ENCODE measurements at regions not wholly inside any gene's neighbourhood (a gene's known extent, or its start where the extent isn't known, plus 50 kb on each side); places are given as distances from the start of the nearest gene placed in this dataset.
A peak's percentile ranks its signal among the peaks of the same experiment; 100 is the strongest.

DNA sequence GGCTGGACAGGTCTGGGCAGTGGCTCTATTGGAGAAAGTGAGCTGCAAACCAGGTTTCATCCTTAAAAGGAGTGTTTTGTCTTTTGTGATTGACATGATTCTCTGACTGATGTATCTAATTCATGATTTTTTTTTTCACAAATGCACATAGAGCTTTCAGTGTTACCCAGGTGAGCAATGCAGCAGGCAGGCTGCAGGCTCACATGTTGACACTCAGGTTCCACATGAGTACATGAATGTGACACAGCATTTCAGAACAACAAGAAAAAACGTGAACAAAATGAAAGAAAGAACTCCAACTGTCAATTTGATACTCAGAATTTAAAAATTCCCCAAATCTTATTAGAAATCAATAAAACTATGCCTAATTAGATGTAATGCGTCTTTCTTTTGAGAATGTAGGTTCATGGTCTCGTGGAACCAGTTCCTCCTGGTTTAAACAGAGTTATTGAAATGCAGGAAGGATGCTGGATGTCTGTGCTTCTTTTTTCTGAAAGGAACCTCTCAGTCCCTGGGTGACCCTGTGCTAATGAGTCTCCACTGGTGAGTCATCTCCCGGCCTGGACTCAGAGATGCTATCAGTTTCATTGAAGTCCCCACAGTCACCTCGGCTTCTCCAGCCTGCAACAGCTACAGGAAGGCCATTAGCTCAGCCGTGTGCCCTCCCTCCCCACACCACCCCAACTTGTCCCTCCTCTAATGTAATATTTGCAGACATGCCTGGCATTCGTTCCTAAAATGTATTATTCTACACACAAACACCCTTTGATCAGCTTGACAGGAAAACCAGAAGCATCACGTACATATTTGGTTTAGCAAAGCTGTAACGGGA lies 430.4 kb downstream of the LPIN1 start:
- Histone ChIP-seq H3K4me3 (ENCODE audit: low read length) (no peak overlapping the region), H3K9me3 (ENCODE audit: control insufficient read depth, low read length) (no peaks in the 10 kb centered on the region), H3K27ac (ENCODE audit: low read length) (no peak overlapping the region), H3K27me3 (ENCODE audit: control insufficient read depth, insufficient read depth) (no peaks in the 10 kb centered on the region), H3K4me1 (ENCODE audit: control insufficient read depth, insufficient read depth, low read length) (peaks cover 5% of the 10 kb centered on the region)
- DNase-seq = peak; percentile 45 to 54 (median 53)
- ATAC-seq = peak; percentile 65 to 87
- 28% methylated on average over 9 of the region's 9 CpGs for WGBS
- intact Hi-C loops (cut with DNase I) = no loop called here

DNA sequence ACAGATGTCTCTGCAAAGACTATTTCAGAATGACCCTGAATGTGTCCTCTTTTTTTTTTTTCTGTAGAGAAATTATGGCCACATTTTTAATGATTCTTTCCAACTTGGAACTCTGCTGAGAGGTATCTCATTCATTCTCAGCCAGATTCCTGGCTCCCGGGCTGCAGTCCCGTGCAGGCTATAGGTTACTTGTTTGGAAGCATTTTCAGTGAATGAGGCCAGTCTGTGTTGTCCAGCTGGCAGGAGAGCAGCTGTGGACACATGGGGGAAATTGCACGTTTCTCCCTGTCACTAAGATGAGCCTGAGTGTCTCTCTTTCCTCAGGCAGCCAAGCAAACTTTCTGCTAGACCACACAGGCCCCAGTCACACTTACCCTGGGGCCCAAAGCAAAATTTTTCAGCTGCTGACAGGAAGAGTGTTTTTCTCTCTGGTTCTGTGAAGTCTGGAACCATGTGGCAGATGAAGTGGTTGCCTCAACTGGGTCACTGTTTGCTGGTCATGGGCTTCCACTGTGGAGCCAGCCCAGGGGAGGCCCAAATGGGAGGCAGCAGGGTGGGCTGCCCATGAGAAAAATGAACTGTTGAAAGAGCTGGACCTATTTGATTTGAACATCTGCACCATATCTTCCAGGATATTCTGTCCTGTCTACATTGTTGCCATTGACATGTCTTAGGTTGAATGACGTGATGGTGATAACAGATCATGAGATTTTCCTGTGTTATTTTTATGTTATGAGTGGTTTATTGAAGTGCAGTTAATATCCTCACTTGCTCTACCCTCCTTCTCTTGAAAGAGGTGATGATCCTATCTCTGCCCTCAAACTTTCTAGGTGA lies 431.2 kb downstream of the LPIN1 start:
- Histone ChIP-seq H3K4me1 (ENCODE audit: control insufficient read depth, insufficient read depth, low read length) (peaks cover 5% of the 10 kb centered on the region), H3K9me3 (ENCODE audit: control insufficient read depth, low read length) (no peaks in the 10 kb centered on the region), H3K27ac (ENCODE audit: low read length) (no peak overlapping the region), H3K27me3 (ENCODE audit: control insufficient read depth, insufficient read depth) (no peaks in the 10 kb centered on the region), H3K4me3 (ENCODE audit: low read length) (no peak overlapping the region)
- 22% methylated on average over 4 of the region's 4 CpGs for WGBS
- intact Hi-C loops (cut with DNase I) = no loop called here
- peak in 2 of 3 donors; percentile 68 to 80 for DNase-seq
- peak; percentile 28 to 62 for ATAC-seq

DNA sequence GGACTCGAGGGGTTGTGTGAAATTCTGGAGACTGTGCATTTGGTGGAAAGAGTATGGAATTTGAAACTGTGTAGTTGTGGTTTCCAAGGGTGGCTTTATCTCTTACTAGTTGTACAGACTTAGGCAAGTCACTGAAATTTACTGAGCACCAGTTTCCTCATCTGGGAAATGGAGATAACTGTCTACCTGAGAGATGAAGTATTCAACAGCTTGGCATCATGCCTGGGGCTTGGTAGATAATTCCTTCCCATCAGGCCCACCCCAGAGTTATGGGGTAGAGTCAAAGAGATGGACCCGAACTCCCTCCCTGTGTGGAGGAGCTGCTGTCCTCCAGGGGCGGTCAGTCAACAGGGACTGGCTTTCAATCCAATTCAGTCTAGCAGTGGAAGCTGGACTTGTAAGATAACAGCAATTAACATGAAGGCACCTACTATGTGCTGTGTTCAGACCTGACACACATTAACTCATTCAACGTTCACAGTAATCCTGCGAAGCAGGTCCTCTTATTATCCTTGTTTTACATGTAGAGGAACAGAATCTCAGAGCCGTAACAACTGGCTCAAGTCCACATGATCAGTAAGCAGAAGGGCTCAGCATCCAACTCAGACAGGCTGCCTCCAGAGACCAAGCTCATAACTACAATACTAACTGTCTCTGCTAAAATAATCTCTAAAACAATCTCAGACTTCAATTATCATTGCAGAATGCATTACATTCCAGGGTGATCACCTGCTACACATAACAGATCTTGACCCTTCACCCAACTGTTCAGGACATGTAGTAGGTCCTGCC lies 432.1 kb downstream of the LPIN1 start:
- Histone ChIP-seq H3K9me3 (ENCODE audit: control insufficient read depth, low read length) (no peaks in the 10 kb centered on the region), H3K27ac (ENCODE audit: low read length) (no peak overlapping the region), H3K4me1 (ENCODE audit: control insufficient read depth, insufficient read depth, low read length) (peaks cover 5% of the 10 kb centered on the region), H3K27me3 (ENCODE audit: control insufficient read depth, insufficient read depth) (no peaks in the 10 kb centered on the region), H3K4me3 (ENCODE audit: low read length) (no peak overlapping the region)
- ATAC-seq (no peak), DNase-seq (no peak)
- intact Hi-C loops (cut with DNase I) = no loop called here
- 87% methylated on average over 6 of the region's 6 CpGs for WGBS

DNA sequence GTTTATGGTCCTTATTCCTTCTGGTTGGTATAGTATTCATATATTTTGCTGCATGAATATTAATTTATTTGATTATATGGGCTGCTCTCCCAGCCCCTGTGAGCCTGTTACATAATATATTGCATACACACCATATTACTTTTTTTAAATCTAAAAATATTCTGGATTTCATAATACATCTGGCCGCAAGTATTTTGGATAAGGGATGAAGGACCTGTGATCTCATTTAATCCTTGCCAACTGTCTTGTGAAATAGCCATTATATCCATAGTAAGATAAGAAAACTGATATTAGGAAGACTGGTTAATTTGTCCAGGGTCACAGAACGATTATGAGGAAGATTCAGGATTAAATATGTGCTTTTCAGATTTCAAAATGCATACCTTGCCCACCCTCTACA lies 433.6 kb downstream of the LPIN1 start:
- no peaks in the 10 kb centered on the region for H3K27me3 ChIP-seq (ENCODE audit: control insufficient read depth, insufficient read depth)
- H3K9me3 ChIP-seq (ENCODE audit: control insufficient read depth, low read length) = no peaks in the 10 kb centered on the region
- intact Hi-C loops (cut with DNase I) = no loop called here
- no peak overlapping the region for H3K4me3 ChIP-seq (ENCODE audit: low read length)
- peaks cover 5% of the 10 kb centered on the region for H3K4me1 ChIP-seq (ENCODE audit: control insufficient read depth, insufficient read depth, low read length)
- 61% methylated on average over 2 of the region's 2 CpGs for WGBS
- no peak overlapping the region for H3K27ac ChIP-seq (ENCODE audit: low read length)
- no peak for ATAC-seq
- DNase-seq = no peak

DNA sequence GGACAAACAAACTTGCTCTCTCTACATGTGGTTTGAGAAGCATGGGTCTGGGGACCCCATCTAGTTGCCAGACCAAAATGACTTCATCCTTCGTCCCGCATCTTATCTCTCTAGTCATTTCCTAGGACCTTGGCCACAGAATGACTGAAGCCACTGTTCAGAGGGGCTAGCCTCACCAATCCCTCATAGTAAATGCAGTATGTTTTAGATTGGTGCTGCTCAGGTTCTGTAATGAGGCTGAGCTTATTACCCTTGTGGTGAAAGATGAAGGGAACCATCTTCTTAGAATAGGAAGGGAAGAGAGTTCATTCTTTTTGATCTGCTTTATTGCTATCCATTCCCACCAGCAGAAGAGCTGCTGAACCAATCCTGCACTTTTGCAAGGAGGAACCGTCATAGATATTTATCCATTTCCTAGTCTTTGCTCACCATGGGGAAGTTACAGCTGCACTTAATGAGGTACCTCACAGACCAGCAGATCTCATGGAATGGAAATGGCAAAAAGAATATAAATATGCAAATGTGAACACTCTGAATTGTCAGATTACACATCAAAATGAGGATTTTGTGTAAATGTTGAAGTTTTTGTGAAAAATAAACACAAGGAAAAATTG lies 436.7 kb downstream of the LPIN1 start:
- no peaks in the 10 kb centered on the region for H3K4me1 ChIP-seq (ENCODE audit: control insufficient read depth, insufficient read depth, low read length)
- ATAC-seq (no peak), DNase-seq (no peak)
- no peak overlapping the region for H3K4me3 ChIP-seq (ENCODE audit: low read length)
- WGBS = 74% methylated on average over 3 of the region's 3 CpGs
- H3K9me3 ChIP-seq (ENCODE audit: control insufficient read depth, low read length) = no peaks in the 10 kb centered on the region
- intact Hi-C loops (cut with DNase I) = no loop called here
- no peak overlapping the region for H3K27ac ChIP-seq (ENCODE audit: low read length)
- no peaks in the 10 kb centered on the region for H3K27me3 ChIP-seq (ENCODE audit: control insufficient read depth, insufficient read depth)

DNA sequence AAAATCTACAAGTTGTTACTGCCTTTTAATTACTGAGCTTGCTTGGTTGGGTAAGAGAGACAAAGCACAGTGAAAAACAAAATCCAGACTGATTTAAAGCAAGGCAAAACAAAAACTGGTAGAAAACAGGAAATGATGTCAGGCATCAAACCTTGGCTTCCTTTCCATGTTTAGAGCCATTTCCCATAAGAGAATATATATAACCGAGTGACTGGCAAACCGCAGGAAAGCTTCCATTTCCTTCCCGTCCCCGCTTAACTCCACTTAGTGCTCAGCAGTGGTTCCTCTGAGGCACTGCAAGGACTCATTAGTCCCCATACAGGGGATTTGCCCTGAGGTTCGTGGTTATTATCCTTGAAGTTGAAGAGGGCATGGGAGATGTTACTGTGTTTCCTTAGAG lies 446.3 kb downstream of the LPIN1 start:
- WGBS = 53% methylated on average over 5 of the region's 5 CpGs
- no peak for DNase-seq
- Histone ChIP-seq H3K9me3 (ENCODE audit: control insufficient read depth, low read length) (no peaks in the 10 kb centered on the region), H3K27ac (ENCODE audit: low read length) (peak overlapping the region; percentile 52), H3K27me3 (ENCODE audit: control insufficient read depth, insufficient read depth) (no peaks in the 10 kb centered on the region), H3K4me3 (ENCODE audit: low read length) (no peak overlapping the region), H3K4me1 (ENCODE audit: control insufficient read depth, insufficient read depth, low read length) (no peaks in the 10 kb centered on the region)
- peak; percentile 42 to 50 for ATAC-seq
- intact Hi-C loops (cut with DNase I) = no loop called here

DNA sequence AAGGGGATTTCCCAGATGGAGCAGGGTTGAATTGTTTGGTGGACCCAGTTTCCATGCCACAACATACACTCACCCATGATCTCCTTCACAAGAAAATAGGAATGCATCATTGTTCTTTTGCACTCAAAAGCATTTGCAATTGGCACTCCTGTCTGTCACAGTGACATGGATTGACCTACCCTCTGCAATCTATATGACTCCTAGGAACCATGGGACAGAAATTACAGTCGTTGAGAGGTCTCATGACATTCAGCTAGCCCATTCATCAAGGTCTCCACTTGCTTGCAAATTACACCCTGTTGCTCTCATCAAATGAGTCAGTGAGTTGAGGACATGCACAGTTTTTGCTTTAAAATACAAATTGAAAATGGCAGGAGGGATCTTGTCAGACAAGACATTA lies 448.5 kb downstream of the LPIN1 start:
- 88% methylated on average over 1 of the region's 1 CpG for WGBS
- no peak for DNase-seq
- Histone ChIP-seq H3K4me1 (ENCODE audit: control insufficient read depth, insufficient read depth, low read length) (peaks cover 3% of the 10 kb centered on the region), H3K4me3 (ENCODE audit: low read length) (no peak overlapping the region), H3K27ac (ENCODE audit: low read length) (no peak overlapping the region), H3K9me3 (ENCODE audit: control insufficient read depth, low read length) (no peaks in the 10 kb centered on the region), H3K27me3 (ENCODE audit: control insufficient read depth, insufficient read depth) (no peaks in the 10 kb centered on the region)
- intact Hi-C loops (cut with DNase I) = no loop called here
- no peak for ATAC-seq

DNA sequence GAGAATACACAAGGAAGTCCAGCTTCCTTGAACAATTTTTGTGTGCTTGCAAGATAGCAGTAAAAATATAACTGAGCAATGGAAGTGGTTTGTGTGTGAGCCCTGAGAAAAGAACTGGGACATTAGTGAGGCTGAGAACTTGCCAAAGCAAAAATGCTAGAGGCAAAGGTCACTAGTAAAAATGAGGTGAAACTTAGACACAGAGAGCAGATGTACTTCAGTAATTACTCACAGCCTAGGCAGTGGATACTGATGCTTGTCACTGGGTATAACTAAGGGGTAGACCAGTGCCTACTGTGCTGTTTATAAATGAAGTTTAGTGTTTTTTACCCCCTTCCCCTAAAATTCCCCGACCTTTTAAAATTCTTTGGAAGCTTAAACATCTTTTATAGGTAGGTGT lies 450.1 kb downstream of the LPIN1 start:
- DNase-seq (no peak), ATAC-seq (no peak)
- 95% methylated on average over 1 of the region's 1 CpG for WGBS
- peaks cover 3% of the 10 kb centered on the region for H3K4me1 ChIP-seq (ENCODE audit: control insufficient read depth, insufficient read depth, low read length)
- H3K27ac ChIP-seq (ENCODE audit: low read length) = no peak overlapping the region
- no peak overlapping the region for H3K4me3 ChIP-seq (ENCODE audit: low read length)
- intact Hi-C loops (cut with DNase I) = no loop called here
- no peaks in the 10 kb centered on the region for H3K9me3 ChIP-seq (ENCODE audit: control insufficient read depth, low read length)
- H3K27me3 ChIP-seq (ENCODE audit: control insufficient read depth, insufficient read depth) = no peaks in the 10 kb centered on the region

DNA sequence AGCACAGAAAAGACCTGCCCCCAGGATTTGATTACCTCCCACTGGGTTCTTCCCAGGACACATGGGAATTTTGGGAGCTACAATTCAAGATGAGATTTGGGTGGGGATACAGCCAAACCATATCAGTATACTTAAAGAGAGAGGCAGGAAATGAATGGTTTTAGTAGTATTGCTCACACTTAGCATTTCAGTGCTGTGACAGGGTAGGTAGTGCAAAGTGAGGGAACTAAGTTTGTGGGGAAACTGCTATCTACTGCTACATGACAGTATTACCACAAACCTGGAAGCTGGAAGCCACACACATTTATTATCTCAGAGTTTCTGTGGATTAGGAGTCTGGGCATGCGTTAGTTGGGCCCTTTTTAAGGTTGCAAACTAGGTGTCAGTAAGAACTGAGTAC lies 450.7 kb downstream of the LPIN1 start:
- Histone ChIP-seq H3K4me3 (ENCODE audit: low read length) (no peak overlapping the region), H3K27me3 (ENCODE audit: control insufficient read depth, insufficient read depth) (no peaks in the 10 kb centered on the region), H3K9me3 (ENCODE audit: control insufficient read depth, low read length) (no peaks in the 10 kb centered on the region), H3K27ac (ENCODE audit: low read length) (no peak overlapping the region), H3K4me1 (ENCODE audit: control insufficient read depth, insufficient read depth, low read length) (peaks cover 3% of the 10 kb centered on the region)
- ATAC-seq (no peak), DNase-seq (no peak)
- intact Hi-C loops (cut with DNase I) = no loop called here
- WGBS = 98% methylated on average over 1 of the region's 1 CpG

DNA sequence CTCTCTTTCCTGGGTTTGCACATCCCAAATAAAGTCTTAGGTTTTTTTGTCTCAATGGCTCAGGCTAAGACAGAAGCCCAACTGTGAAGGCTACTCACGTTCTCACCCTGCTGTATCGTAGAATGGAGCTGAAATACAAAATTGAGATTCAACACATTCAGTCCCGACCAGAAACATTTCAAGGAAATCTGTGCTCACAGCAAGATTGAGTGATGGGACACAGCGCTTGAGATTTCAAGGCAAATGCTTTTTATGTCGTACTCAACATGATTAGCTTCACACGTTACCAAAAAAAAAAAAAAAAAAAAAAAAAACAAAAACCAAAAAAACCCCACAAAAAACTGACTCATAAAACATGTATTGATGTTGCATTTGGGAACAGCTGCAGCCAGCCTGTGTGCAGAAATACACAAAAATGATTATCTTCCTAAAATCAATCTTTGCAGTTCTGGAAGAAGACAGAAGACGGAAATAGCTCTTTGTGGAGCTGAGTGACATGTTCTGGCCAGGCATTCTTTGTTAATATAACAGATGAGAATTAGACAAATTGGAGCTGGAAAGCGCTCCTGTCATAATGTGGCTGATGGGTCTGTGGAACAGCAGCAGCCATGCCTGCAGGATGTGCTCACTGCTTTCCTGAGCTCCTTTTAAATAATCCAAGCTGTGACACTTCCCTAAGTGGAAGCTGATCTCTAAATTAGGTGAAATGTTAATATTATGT lies 453.2 kb downstream of the LPIN1 start:
- Histone ChIP-seq H3K27me3 (ENCODE audit: control insufficient read depth, insufficient read depth) (no peaks in the 10 kb centered on the region), H3K4me1 (ENCODE audit: control insufficient read depth, insufficient read depth, low read length) (peaks cover 3% of the 10 kb centered on the region), H3K27ac (ENCODE audit: low read length) (no peak overlapping the region), H3K9me3 (ENCODE audit: control insufficient read depth, low read length) (no peaks in the 10 kb centered on the region), H3K4me3 (ENCODE audit: low read length) (no peak overlapping the region)
- DNase-seq (no peak), ATAC-seq (no peak)
- 58% methylated on average over 8 of the region's 8 CpGs for WGBS
- intact Hi-C loops (cut with DNase I) = no loop called here
